ENCODE measurements at regions not wholly inside any gene's neighbourhood (a gene's known extent, or its start where the extent isn't known, plus 50 kb on each side); places are given as distances from the start of the nearest gene placed in this dataset.

DNA sequence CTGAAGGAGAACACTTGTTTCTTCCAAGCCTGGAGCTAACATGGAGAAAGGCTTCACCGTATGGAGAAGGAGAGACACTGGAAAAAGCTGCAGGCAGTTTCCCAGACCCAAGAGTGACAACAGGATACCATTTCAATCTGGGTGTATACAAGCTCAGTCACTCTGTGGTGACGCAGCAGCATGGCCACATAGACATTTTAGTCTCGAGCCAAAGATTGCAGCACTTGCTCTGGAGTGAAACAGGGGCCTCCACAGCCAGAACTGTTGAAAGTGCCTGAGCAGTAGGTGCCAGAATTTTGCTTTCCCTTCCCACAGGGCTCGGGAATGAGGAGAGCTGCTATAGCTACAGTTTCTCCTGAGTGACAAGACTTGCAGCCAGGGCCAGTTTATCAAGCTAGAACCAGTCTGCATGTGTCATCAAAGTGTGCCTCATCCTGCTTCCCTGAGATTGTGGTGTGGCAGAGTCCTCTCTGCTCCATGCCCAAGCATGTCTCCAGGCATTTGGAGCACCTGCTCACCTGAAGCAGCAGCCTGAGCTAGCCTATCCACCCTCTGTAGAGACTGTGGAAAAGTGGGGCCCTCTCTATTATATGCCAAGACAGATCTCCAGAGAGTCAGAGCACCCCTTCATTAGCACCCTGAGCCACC is 234.6 kb upstream of the CDH19 start:
- TF ChIP-seq, protein P1, sequence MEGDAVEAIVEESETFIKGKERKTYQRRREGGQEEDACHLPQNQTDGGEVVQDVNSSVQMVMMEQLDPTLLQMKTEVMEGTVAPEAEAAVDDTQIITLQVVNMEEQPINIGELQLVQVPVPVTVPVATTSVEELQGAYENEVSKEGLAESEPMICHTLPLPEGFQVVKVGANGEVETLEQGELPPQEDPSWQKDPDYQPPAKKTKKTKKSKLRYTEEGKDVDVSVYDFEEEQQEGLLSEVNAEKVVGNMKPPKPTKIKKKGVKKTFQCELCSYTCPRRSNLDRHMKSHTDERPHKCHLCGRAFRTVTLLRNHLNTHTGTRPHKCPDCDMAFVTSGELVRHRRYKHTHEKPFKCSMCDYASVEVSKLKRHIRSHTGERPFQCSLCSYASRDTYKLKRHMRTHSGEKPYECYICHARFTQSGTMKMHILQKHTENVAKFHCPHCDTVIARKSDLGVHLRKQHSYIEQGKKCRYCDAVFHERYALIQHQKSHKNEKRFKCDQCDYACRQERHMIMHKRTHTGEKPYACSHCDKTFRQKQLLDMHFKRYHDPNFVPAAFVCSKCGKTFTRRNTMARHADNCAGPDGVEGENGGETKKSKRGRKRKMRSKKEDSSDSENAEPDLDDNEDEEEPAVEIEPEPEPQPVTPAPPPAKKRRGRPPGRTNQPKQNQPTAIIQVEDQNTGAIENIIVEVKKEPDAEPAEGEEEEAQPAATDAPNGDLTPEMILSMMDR (IDR thresholded peaks at IDR 0.05) = no peak
- no peak for TF ChIP-seq POLR2A (IDR thresholded peaks at IDR 0.05)
